Right ventricle myocardium inferior (tissue), 1 donor: ENCODE measurements at regions not wholly inside any gene's neighbourhood (a gene's known extent, or its start where the extent isn't known, plus 50 kb on each side); places are given as distances from the start of the nearest gene placed in this dataset.

ENCODE experiments used
- ATAC-seq: fragments of 200-7000 bp; cut with Tn5 transposase; one replicate; pipeline ENCODE4 v1.9.1; 2020; ENCODE audit warnings: mild to moderate bottlenecking, moderate library complexity
- DNase-seq: peaks from one replicate; pipeline ENCODE4 v3.0.0; 2021; ENCODE audit errors: missing footprints
- intact Hi-C: fragments of 100-400 bp; cut with DNase I; formaldehyde crosslinking; loops from one replicate; pipeline ENCODE4 v1.11.0; 2022
- donor health status: DM: no; HTN: yes; CAD: no; lungs with severe emphysema.

- ATAC-seq (peak; percentile 71), DNase-seq (peak; percentile 74)
- intact Hi-C loops = no loop called here
Measured at GRCh38 chr3:139286825-139287224, 57.0 kb upstream of the MRPS22 start.

DNA sequence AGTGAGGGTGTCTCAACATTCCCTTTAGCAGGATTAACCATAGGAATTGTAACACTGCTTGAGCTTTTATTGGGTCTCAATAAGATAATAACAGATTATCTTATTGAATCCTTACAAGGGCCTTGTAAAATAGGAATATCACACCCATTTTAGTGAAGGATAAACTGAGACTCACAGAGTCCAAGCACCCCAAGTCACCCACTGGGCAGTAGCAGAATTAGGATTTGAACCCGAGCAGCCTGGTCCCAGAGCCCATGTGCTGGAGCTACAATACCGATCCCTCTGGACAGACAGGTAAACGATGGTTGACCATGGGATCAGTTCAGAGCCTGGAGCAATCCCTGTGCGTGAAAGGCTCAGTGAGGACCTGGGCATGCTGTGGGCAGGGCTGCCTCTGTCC is 56.3 kb upstream of the MRPS22 start:
- ATAC-seq = no peak
- no peak for DNase-seq
- intact Hi-C loops = no loop called here

DNA sequence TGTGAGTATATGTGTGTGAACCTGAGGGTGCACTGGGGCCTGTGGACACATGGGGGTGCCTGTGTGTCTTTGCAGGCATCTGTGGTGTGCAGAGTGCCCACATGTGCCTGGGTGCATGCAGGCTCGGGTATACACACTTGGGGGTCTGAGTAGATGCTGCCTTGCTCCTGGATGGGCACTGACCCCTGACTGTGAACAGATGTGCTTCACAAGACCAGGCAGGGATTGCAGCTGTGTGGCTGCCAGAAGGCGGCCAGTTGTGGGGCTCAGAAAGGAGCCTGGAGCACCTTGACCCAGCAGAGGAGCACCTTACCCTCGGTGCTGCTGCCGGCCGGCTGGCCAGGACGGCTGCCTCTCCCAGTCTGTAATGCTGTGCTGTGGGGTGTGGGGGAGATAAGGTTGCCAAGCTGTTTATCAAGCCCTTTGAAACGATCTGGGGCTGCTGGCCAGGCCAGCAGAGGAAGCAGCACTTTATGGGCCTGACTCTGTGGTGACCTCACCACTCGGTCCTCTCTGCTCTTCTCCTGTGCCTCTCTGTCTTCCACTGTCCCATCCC is 55.5 kb upstream of the MRPS22 start:
- ATAC-seq (peak; percentile 88), DNase-seq (peak; percentile 75)
- intact Hi-C loops = no loop called here

- intact Hi-C loops = loop anchor here (10.0 kb wide), 1 partner anchor 65 kb away; no protein-coding TSS in a partner anchor
- DNase-seq (no peak), ATAC-seq (no peak)
Measured at GRCh38 chr3:139289860-139290524, 53.8 kb upstream of the MRPS22 start.

DNA sequence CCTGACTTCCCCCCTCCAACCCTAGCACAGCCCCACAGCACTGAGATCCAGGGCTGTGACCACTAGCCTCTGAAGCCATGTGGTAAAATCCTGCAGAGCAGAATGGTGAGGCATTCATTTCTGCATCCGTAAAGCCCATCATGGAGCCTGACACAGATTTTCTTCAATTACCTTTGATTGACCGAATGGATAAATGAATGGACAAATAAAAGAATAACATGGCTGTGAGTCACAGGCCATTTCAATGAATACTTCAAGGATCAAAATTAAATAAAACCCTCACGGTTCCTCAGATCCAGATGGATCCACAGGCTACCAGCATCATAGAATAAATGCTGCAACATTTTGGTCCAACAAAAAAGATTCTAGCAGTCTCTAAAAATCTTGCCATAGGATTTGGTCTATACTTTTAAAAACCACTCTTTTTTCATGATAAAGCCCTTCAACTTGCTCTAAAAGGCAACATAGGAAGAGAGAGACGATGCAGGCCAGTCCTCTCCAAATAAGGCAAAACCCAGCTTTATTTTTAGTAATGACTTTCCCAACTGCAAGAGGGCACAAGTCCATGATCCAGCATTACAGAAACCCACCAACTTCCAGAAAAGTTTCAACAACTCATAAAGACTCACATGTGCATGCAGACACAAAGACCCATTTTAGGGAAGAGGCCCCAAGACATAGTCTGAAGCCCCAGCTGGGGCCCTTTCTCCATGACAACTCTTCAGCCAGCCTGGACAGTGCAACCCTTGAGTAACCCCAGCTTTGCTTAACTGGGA is 52.4 kb upstream of the MRPS22 start:
- no peak for ATAC-seq

GRCh38 chr3:139292192-139292591 is 51.6 kb upstream of the MRPS22 start:
- intact Hi-C loops = loop anchor here (10.0 kb wide), 1 partner anchor 67 kb away; no protein-coding TSS in a partner anchor
- ATAC-seq = no peak
- no peak for DNase-seq

More for the DNA sequence above, 52.4 kb upstream of the MRPS22 start:
- no peak for DNase-seq
- intact Hi-C loops = loop anchor here (10.0 kb wide), 1 partner anchor 67 kb away; no protein-coding TSS in a partner anchor

DNA sequence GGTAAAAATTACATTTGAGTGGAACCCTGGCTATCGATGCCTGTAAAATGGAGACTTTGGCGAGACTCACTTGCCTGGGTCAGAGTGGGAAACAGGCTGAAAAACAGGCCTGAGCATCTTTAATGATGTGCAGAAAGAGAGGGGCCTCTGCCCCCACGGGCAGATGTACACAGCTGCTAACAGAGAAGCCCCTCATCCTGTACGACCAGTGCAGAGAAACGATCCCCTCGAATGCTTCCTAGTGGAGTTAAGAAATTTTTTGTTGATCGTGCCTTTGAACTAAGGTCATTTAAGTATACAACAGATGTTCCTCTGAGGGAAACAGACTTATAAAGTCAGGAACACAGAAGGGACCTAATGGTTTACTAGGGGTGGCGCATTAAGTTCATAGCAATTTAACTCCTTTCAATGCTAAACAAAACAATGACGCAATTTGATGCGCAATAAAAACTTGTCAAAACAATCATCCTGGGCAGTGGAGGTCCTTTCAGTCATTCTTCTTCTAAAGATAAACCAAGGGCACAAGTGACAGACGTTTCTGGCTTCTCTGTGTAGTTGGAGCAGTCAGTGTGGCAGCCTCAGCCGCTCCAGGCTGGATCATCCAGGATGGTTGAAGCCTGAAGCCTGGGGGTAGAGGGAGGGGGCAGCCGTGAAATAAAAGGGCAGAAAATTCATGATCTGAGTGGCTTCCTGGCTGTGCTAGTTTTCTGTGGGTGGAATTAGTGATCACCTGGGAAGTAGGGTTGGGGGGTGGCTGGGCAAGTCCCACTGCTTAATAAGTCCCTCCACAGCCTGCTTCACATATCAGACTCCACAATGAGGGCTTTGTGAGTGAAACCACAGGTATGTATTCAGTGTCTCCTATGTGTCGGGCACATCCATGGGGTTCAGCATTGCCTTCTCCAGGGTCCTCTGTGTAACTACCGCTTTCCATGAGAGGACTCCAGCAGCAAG is 50.8 kb upstream of the MRPS22 start:
- intact Hi-C loops = loop anchor here (10.0 kb wide), 1 partner anchor 68 kb away; no protein-coding TSS in a partner anchor
- DNase-seq (no peak), ATAC-seq (no peak)

DNA sequence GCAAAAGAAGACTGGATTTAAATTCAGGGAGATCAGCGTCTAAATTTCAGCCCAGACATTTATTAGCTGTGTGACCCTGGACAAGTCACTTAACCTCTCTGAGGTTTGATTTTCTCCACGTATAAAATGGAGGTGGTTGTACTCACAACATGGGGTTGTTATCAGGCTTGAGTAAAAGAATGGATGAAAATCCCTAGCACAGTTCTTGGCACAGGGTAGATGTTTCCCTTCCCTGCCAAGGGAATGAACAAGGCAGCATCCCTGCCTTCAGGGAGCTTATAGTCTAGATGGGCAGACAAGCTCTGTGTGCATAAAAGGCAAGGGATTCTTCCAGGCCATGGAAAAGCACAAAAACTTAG is 50.2 kb upstream of the MRPS22 start:
- ATAC-seq (no peak), DNase-seq (no peak)
- intact Hi-C loops = loop anchor here (10.0 kb wide), 1 partner anchor 69 kb away; no protein-coding TSS in a partner anchor
